HG03108 (cell line): ENCODE measurements at regions not wholly inside any gene's neighbourhood (a gene's known extent, or its start where the extent isn't known, plus 50 kb on each side); places are given as distances from the start of the nearest gene placed in this dataset.
"Not testable (repeated sequence)": the region's sequence is repeated elsewhere in the genome, so short reads cannot be mapped to it uniquely, and the experiment has no call there.

ENCODE experiments used
- ATAC-seq: cut with Tn5 transposase; IDR thresholded peaks from one replicate; pipeline ENCODE4 v1.9.1; 2021; ENCODE audit warnings: moderate library complexity; ENCODE audit not compliant: unreplicated experiment

DNA sequence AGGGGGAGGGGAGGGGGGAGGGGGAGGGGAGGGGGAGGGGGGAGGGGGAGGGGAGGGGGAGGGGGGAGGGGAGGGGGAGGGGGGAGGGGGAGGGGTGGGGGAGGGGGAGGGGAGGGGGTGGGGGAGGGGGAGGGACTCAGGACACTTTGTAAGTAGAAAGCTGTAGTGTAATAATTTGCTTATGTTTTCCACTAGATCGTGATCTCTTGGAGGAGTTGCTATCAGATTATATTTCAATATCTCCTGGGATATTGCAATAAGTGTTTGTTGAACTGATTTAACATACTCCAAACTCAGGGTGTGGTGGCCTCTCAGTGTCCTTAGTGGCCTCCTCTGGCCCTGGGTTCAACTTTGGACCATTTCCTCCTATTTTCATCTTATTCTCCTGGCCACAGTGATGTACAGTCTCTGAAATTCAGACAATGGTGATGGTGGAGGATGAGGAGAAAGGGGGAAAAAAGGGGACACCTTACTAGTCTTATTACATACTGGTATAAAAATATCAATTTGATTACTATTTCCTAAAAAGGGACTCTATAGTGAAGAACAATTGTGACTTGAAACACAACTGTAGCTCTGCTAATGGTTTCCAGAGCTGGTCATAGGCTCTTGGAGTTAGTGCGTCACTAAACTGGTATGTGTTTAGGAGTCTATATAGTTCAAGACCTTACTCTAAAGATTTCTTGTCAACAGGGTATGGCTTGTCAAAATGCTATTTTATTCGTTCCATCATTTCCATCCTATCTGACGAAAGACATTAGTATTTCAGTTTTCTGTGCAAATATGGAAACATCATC is 89.6 kb downstream of the DDX1 start:
- ATAC-seq = no peak

DNA sequence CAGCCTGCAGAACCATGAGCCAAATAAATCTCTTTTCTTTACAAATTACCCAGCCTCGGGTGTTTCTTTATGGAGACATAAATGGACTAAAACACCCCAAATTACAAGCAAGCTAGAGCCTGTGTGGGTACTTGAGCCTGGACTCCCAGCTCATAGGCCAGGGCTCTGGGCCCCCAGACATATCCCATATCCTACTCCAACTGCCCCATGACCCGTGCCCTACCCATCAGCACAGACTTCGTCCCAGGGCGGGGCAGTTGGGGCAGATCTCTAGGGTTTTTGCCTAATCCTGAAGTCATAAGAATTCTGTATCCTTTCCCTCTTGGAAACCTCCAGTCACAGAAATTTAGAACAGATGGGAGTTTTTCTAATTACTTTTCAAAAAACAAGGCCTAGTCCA is 90.7 kb downstream of the DDX1 start:
- ATAC-seq = no peak

DNA sequence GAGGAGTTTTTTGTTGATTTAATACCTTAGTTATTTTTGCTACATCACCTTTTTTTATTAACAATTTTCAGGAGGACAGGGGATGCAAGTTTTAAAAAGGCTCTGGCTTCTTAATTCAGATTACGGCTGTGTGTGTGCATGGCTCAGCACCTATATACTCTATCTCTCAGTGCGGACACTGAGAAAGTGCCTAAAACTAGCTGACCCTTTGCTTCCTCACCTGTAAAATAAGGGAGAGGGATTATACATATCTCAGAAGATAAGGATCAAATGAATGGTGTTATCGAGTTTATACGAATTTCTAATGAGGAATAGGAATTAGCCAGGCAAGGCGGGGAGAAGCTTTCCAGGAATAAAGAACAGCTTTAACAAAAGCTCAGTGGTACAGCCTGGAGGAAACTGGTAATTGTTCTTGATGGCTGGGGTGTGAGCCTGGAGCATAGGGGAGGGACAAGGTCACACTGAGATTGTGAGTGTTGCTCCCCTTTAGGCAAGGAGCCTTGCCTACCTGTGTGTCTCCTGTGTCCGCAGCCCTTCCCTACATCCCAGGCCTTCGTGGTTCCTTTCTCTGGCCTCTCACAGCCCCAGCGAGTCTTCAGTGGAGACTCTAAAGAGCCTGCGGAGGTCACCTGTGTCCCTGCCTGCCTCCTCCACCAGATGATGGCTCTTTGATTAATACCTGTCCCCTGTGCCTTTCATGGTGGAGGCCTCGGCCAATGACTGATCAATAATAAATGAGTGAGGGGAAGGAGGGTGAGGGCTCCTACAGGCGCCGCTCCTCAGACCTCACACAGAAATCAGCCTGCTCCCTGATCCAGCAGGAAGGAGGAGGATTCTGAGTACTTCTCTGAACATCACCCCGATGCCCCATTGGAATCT is 92.7 kb downstream of the DDX1 start:
- ATAC-seq = no peak

DNA sequence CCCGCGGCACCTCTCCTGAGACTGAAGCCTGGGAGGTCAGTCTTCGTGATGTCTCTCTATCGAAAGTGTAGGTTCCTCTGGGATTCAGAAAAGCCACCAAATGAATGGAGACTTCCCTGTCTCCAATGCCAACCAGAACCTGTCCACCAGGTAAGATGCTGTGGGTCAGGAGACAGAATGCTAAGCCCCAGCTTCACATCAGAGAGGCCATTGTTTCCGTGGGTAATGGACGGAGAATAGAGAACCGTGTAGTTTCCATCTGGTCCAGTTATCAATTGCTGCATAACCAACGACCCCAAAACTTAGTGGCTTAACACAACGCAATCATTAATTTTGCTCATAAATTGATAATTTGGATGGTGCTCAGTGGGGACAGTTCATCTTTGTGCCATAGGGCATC is 93.5 kb downstream of the DDX1 start:
- ATAC-seq = no peak

DNA sequence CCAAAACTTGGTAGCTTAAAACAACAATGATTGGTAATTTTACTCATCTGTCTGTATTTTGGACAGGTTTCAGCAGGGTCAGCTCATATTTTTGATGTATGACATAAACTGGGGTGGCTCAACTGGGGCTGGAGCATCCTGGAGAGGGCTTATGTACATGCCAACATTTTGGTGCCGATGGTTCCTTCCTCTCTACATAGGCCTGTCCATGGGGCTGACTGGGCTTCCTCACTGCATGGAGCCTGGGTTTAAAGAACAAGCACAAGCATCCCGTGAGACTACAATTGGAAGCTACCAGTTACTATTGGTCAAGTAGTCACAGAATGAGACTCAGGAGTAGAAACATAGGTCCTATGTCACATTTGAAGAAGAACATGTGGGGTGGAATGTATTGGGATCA is 95.0 kb downstream of the DDX1 start:
- no peak for ATAC-seq

DNA sequence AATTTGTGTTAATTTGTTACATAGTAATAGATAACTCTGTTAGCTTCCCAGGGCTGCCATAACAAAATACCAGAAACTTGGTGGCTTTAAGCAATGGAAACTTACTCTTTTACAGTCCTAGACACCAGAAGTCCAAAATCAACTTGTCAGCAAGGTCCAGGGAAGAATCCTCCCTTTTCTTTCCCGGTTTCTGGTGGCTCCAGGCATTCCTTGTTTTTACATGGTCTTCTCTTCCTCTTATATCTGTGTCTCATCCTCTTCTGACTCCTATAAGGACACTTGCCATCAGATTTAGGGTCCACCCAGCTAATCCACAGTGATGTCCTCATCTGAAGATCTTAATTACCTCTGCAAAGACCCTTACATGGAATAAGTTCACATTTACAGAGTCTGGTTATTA is 95.6 kb downstream of the DDX1 start:
- no peak for ATAC-seq

DNA sequence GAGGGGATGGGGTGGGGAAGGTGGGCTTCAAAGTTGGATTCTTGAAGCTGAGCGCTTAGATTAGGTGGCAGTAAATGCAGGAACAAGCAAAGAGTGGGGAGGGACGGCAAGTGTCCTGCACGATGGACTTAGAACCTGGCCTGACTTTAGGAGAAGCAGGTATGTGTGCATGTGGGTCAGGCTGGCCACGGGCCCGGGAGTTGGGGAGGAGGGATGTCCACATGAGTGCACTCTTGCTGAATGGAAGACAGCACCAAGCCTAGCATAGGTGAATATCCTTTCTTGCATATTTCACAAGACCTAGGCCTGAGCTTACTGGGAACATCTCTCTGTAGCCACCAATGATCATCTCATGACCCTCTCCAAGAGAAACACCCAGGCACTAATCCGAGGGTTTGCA is 96.1 kb downstream of the DDX1 start:
- ATAC-seq = no peak

DNA sequence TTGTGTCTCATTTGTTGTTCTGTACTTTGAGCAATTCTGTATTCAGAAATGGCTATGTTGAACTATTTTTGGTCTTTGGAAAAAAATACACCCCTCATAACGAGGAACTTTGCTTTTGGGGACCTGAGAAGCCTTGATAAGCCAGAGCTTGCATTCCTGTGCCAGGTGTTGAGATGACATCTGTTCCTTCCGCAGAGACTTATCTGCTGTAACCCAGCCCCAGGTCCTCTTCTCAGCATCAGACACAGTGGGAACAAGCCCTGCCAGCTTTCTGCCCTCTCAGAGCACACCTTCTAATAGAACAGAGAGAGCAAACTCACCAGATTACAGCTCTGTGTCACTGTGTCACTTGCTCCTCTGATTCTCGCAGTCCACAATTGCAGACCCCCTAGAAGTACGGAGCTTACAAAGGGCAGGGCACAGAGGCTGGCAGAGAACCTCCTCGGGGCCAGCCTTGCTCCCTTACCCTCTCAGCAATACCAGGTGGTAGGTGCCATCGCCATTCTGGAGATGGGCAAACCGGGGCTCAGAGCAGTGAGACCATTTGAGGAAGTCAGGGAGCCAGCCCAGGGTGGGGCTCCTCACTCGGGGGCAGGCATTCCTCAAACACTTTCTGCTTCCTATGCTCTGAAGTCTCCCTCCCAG is 97.4 kb downstream of the DDX1 start:
- no peak for ATAC-seq

DNA sequence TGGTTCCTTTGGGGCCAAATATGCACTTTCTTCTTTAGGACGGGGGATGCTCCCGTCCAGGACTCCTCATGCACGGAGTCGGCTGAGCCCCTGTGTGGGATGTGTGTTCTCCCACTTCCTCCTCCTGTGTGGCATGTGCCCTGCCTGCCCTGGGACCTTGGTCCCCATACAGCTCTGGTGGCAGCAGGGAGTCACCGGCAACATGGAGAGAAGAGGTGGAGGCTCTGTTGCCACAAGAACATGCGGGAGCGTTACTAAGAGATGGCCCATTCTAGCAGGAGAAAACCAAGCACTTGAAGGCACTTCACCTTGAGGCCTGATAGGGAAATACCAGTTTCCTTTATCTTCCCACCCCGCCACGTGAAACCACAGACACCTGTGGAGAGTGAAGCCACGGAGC is 98.0 kb downstream of the DDX1 start:
- ATAC-seq = no peak

DNA sequence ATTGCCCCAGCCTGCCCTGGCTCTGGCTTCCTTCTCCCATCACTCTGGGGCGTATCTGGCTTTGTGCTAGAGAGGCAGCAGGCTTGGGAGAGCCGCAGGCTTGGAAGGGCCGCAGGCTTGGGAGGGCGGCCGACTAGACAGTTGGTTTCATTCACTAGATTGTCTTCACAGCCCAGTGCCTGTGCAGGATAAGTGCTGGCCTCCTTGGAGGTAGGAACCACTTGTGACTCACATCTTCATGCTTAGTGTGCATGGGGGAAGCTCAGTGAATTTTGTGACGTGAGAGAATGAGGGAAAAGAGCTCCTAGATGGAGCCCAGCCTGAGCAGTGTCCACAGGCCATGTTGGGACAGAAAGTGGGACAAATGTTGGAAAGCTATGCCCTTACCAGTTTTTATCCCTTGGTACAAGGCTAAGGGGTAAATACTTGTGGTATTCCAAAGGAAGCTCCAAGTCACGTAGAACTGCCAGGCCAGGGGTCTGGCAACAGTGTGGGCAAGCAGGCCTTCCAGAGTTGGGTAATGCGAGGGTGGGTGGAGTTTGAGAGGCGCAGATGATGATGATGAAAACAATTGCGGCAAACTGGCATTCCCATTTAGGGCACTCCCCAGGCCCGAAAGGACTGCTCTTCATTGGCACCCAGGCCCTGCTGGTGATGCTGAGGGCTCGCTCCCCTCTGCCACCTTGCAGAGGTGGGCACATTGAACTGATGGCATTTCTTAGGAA is 100.1 kb downstream of the DDX1 start:
- ATAC-seq = no peak

DNA sequence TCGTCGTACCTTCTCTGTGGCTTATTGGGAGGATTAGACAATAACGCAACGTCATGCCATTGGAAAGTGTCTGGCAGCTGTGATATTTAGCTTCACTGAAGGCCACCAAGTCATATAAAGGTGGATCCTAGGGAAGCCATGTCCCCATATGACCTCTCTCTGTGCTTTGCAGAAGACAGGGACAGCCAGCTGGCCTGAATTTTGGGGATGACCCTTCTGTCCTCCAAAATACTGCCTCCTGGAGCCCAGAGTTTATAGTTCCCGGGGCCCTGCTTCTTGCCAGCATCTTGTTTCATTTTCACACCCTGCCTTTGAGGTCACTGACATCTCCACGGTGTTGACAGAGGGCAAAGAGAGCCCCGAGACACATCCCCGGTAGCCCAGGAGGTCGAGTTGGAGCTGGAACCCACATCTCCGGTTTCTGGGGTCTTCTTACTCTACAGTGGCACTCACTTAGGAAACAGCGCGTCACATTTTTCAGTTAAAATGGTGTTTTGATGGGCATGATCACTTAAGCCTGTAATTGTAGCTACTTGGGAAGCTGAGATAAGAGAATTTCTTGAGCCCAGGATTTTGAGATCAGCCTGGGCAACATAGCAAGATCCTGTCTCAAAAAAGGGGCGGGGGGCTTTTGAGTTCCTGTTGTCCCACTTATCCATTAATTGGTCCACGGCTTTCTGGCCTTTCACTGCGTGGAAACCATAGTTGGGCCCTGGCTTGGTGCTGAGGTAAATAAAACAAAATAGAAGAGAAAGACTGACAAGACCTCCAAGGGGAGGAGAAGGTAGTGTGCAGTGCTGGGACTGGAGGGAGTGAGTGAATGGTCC is 101.1 kb downstream of the DDX1 start:
- ATAC-seq = no peak

DNA sequence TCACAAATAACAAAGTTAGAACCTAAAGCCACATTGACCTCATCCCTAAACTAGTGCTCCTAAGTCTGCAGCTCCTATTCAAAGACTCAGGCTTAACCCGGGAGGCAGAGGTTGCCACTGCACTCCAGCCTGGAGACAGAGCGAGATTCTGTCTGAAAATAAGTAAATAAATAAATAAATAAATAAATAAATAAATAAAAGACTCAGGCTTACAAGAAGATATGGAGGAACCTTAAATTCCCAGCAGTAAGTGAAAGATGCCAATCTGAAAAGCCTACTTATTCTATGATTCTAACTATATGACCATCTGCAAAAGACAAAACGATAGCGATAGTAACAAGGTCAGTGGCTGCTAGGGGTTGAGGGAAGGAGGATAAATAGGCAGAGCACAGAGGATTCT is 101.7 kb downstream of the DDX1 start:
- ATAC-seq = no peak

DNA sequence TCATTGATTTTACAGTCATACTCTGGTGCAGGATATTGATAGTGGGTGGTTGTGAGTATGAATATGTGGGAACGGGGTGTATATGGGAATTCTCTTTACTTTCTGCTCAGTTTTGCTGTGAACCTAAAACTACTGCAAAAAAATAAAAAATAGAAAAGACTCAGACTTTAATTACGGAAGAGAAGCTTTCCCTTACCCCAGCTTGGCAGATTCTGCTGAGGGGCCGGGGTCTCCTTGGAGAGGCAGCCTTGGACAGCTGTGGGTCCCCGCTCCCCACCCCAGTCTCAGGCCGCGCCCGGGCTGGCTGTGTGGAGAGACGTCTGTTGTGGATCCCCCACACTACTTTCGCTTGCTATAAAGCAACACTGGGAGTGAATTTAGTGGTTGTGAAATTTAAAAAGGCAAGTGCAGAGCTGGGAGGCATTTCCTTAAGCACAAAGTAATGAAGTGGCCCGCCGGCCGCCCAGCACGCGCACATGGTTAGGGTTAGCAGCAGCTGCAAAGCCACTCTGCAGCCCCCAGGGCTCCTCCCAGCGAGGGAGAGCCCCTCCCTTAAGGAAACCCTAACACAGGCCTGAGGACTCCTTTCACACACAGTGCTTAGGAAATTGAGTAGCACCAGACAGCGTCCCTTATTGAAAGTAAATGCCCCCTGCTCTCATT is 102.4 kb downstream of the DDX1 start:
- ATAC-seq = no peak

DNA sequence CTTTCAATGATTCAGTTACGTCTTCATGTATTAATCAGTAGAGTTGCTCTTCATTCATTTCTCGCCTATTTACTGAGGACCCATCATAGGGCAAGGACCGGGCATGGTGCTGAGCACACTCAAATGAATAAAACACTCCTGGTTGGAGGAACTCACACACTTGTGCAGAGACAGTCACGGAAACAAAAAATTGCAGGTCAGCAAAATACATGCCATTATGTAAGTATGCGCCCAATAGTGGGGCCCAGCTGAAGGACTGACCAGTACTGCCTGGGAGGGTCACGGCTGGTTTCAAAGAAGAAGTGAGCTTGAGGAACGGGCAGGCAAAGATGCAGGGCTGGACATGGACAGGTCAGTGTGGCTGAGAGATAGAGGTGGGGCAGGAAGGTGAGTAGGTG is 102.9 kb downstream of the DDX1 start:
- ATAC-seq = no peak

DNA sequence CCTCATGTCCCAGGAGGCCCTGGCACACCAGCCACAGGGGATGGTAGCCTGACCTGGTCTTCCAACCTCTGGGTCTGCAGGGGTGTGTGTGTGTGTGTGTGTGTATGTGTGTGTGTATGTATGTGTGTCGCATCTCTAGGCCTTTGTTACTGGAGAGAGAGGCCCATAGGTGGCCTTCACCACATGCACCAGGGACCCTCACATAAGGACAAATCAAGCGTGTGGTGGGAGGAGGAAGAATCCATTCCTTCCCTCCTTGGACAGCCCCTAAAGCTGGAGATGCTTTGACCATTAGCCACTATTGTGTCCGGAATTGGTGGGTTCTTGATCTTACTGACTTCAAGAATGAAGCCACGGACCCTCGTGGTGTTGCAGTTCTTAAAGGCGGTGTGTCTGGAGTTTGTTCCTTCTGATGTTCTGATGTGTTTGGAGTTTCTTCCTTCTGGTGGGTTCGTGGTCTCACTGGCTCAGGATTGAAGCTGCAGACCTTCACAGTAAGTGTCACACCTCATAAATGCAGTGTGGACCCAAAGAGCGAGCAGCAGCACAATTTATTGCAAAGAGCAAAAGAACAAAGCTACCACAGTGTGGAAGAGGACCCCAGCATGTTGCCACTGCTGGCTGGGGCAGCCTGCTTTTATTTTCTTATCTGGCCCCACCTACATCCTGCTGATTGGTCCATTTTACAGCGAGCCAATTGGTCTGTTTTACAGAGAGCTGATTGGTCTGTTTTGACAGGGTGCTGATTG is 104.1 kb downstream of the DDX1 start:
- ATAC-seq = no peak

DNA sequence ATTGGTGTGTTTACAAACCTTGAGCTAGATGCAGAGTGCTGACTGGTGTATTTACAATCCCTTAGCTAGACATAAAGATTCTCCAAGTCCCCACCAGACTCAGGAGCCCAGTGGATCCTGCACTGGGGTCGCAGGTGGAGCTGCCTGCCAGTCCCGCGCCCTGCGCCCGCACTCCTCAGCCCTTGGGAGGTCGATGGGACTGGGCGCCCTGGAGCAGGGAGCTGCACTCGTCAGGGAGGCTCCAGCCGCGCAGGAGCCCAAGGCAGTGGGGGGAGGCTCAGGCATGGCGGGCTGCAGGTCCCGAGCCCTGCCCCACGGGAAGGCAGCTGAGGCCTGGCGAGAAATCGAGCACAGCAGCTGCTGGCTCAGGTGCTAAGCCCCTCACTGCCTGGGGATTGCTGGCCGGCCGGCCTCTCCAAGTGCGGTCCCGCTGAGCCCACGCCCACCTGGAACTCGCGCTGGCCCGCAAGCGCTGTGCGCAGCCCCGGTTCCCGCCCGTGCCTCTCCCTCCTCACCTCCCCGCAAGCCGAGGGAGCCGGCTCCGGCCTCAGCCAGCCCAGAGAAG is 105.0 kb downstream of the DDX1 start:
- not testable (repeated sequence) for ATAC-seq

DNA sequence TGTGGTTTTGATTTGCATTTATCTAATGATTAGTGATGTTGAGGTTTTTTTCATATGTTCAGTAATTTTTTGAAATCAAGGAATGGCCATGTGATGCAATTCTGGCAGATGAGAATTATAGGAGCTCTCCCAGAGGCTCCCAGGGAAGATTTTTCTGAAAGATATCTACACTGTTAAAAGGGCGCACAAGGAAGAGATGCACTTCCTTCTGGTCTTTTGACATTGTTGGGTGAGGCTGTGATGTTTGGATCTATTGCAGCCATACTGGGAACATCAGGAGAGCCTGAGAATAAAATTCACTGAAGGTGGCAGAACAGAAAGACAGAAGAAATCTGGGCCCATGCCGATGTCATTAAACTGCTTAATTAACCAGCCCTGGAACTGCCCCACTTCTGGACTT is 108.5 kb downstream of the DDX1 start:
- ATAC-seq = no peak

DNA sequence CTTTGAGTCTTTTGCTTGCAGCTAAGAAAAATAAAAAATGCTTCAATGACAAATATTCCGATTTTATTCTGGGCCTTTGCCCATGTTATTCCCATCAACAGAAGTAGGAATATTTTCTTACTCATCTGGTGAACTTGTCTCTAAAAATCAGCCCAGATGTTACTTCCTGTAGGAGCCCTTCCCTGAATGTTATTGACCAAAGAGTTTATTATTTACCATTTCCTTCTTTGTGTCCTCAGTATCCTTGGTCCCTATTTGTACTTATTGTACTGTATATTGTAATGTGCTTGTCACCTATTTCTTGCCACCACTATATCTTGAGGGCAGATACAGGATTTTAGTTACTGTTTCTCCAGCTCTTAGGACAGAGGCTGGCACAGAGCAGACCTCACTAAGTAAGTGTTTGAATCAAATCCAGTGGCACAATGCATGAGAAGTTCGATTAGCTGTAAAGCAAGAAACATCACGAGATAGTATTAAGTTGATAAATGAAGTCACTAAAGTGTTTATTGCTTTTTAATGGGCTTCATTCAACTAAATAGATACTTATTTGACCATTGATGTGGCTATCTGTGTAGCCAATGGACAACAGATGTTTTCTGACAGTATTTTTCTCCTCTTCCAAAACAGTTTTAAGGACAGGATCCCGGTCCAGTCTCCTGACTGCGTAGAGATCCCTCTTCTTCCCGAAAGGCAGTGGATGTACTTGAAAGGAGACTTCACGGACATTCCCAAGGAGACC is 109.1 kb downstream of the DDX1 start:
- ATAC-seq = no peak
